GM18499 (cell line): ENCODE measurements at regions not wholly inside any gene's neighbourhood (a gene's known extent, or its start where the extent isn't known, plus 50 kb on each side); places are given as distances from the start of the nearest gene placed in this dataset.

Experiments
- ATAC-seq: cut with Tn5 transposase; IDR thresholded peaks from one replicate; pipeline ENCODE4 v1.9.1; 2021; ENCODE audit warnings: moderate number of reproducible peaks; ENCODE audit not compliant: insufficient read depth, unreplicated experiment

GRCh38 chr1:221328371-221328770, 413.5 kb downstream of the DUSP10 start:
- no peak for ATAC-seq

DNA sequence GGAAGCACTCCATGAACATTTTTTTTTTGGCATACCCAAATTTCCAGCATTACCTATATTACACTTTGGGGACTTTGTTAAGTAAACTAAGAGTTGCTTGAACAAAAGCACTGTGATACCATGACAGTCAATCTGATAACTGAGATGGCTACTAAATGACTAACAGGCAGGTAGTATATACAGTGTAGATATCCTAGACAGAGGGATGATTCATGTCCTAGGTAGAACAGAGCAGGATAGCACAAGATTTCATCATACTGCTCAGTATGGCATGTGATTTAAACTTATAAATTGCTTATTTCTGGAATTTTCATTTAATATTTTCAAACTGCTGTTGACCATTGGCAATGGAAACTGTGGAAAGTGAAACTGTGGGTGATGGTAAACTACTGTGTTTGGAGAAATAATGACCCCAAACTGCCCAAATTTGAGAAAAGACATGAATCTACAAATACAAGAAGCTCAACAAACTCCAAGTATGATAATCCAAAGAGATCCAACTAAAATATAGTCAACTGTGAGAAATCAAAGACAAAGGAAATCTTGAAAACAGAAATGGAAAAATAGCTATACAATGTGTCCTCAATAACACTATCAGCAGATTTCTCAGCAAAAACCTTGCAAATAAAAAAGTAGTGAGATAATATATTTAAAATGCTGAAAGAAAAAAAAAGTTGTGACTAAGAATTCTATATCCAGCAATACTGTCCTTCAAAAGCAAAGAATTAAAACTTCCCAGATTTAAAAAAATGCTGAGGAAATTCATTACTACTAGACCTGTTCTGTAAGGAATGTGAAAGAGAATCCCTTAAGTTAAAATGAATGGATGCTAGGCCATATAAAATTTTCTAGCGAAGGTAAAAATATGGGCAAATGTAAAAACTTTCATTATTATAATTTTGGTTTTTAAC, 410.4 kb downstream of the DUSP10 start:
- no peak for ATAC-seq

DNA sequence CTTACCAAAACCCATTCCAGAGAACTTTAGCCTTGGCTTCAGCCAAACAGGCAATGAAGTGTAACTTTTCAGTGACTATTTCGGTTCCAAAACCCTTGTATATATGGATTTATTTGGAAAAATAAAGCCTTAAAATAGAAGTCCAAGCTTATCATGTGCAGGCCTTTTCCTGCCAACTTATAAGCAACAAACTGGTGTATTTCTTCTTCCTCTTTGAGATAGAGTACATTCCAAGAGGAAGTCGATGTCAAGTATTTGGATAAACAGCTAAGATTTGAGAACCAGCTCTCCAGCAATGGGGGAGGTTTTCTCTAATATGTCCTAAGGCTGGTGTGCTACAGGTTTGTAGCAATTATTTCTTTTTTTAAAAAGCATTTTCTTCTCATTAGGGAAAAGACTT, 407.8 kb downstream of the DUSP10 start:
- no peak for ATAC-seq

- no peak for ATAC-seq
Observed at GRCh38 chr1:221335161-221336101, 406.5 kb downstream of the DUSP10 start.

- ATAC-seq = no peak
Observed at GRCh38 chr1:221336126-221336525, 405.8 kb downstream of the DUSP10 start.

GRCh38 chr1:221337106-221337505, 404.8 kb downstream of the DUSP10 start:
- no peak for ATAC-seq

GRCh38 chr1:221343136-221343535, 398.8 kb downstream of the DUSP10 start:
- ATAC-seq = no peak

DNA sequence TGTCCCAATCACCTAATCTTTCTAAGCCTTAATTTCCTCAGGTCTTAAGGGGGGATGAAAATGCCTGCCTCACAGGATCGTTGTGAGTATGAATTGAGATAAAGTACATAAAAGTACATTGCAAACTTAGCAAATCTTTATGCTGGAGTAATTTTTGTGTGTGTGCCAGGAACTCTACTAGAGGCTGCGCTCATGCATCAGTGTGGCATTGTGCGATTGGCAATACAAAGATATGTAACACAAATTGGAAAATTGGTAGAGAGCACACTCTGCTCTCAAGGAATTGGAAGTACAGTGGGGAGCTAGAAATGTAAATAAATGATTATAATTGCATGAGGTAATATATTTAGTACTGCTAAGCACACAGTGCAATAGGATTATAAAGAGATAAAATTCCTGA, 398.3 kb downstream of the DUSP10 start:
- no peak for ATAC-seq

DNA sequence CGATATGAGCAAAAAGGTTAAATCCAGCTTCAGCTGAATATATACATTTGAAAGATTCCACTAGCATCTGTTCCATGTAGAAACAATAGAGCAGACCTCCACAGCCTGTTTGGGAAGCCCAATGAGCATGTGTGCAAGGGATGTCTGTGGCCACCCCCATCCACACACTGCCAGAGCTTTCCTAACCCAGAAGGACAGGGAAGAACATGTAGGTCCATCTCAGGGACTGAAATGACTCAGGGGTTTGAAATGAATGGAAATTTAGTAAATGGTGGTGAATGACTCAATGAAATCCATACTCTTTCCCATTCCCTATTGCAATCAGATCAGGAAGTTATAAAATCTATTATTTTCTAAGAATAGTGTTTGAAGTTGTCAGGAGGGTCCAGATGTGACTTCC, 397.2 kb downstream of the DUSP10 start:
- ATAC-seq = no peak

DNA sequence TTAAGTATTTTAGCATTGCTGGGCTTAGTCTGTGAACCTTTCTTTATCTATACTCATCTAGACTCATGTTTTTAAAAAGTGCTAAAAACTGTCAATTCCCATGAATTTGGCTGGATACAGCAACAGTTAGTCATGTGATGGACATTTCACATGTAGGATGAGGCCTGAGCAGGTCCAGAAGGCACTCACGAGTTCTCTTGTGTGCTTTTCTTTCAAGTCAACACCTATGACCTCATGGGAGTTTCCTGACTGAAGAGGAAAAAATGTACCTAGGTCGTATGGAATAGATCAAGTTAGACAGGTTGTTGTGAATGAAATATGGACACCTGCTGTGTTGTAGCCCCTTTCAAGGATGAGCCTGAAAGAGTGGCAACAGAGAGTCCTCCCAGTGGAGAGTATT, 394.2 kb downstream of the DUSP10 start:
- no peak for ATAC-seq

GRCh38 chr1:221350091-221350490, 391.8 kb downstream of the DUSP10 start:
- ATAC-seq = no peak

- ATAC-seq = no peak
Observed at GRCh38 chr1:221356693-221357092, 385.2 kb downstream of the DUSP10 start.

GRCh38 chr1:221363039-221363438, 378.9 kb downstream of the DUSP10 start:
- ATAC-seq = no peak

- ATAC-seq = no peak
Observed at GRCh38 chr1:221366495-221367110, 375.3 kb downstream of the DUSP10 start.

DNA sequence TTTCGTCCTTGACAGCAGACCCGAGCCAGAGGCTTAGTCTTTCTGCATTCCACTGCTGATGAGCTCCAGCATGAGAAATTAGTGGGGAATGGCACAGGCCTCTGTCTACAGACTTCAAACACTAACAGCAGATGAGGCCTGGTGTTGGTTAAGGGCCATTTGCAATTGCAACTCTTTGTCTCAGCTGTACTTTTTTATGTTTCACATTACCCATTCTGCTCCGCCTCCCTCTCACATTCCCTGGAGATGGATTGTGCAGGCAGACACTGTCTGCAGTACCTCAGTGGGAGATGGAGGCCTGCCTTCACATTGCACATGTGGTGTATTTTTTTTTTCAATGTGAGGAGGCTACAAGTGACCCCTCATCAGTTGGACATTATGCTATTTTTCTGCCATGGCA, 370.2 kb downstream of the DUSP10 start:
- ATAC-seq = no peak

DNA sequence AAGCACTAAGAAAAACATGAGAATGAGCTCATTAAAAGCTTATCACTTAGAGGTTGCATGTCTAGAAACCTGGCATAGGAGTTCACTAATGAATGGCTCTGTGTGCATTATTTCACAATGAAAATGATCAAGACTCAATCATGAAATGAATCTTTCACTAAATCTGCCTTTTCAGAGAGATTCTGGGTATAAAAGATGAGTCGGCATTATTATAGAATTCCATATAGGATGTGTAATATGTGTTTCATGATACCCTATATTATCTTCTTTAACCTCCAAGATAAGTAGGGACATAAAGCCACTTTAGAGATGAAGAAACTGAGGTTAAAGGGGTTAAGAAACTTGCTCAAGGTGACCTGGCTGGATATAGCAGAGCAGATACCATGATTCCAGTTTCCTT, 368.1 kb downstream of the DUSP10 start:
- ATAC-seq = no peak

GRCh38 chr1:221376286-221376685, 365.6 kb downstream of the DUSP10 start:
- ATAC-seq = no peak

DNA sequence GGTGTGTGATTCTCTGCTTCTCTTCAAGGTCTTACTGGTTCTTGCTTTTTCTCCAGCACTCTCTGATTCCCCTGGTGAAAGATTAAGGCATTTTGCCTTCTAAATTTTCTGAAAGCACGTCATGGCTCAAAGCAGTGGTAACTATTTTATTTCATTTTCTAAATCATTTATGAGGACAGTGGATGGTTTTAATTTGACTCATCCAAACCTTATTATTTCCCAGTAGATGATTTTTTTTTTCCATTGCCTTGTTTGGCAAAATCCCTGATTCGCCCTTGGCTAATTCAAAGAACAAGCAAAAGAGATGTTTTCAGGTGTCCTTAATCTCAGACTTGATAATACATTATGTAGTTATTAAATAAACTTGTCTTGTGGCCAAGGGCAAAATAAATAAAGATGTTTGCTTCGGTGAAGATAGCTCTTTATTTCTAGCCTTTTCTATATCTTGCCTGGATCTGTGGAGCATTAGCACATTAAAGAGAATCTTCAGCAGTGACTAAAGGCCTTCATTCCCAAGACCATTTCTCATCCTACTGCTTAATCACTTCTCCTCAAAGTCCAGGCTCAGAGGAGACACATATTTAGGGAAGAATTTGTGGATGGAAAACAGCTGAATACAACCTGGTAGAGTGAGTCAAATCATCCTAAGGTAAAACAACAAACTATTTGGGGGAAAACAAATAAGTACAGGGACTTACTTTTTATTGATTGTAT, 359.8 kb downstream of the DUSP10 start:
- ATAC-seq = no peak

- ATAC-seq = no peak
Observed at GRCh38 chr1:221392453-221392852, 349.4 kb downstream of the DUSP10 start.

DNA sequence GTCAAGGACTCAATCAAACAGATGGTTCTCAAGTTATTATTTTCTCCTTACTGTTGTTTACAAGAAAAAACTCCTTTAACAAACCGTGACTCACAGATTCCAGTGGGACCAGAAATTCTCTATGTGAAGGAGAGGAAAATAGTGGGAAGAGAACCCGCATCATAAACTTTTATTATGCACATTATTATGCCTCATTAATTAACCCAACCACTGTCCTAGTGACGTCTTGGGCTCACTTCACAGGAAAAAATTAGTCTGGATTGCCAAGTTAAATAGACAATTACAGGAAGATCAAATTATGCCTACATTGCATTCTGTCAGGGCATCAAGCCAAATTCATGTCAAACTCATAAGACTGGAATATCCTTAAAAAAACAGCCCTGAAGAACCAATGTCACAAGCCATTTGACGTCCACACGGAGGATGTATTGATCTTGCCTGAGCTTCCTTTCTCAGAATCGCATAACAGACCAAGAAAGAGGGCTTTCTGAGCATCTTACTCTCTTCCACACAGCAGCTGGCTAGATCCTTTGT, 347.8 kb downstream of the DUSP10 start:
- ATAC-seq = no peak
